ENCODE measurements at regions not wholly inside any gene's neighbourhood (a gene's known extent, or its start where the extent isn't known, plus 50 kb on each side); places are given as distances from the start of the nearest gene placed in this dataset.
"Not testable (repeated sequence)": the region's sequence is repeated elsewhere in the genome, so short reads cannot be mapped to it uniquely, and the experiment has no call there.

DNA sequence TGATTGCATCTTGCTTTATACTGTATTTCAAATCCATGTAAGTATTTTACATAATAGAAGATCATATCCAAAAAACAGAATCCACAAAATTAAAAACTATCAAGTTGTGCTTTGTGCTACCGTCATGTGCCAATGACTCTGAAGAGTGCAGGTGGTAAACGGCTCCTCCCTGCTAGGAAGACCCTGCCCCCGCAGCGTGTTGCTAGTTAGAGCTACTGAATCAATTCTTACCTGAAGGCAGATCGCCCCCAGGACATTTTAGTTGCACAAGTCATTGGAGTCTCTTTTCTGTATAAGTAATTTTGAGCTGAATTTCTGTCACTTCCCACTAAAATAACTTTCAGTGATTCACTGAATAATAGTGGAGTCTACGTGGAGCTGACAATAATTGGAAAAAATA, 599.5 kb upstream of the ZFP42 start:
- intact Hi-C loops (cut with micrococcal nuclease), result no loop called here

DNA sequence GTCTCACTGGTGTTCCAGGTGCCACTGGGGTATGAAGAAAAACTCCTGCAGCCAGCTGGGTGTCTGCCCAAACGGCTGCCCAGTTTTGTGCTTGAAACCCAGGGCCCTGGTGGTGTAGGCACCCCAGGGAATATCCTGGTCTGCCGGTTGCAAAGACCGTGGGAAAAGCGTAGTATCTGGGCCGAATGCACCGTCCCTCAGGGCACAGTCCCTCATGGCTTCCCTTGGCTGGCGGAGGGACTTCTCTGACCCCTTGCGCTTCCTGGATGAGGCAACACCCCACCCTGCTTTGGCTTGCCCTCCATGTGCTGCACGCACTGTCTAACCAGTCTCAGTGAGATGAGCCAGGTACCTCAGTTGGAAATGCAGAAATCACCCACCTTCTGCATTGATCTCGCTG, 587.1 kb upstream of the ZFP42 start:
- intact Hi-C loops (cut with micrococcal nuclease), result not testable (repeated sequence)

DNA sequence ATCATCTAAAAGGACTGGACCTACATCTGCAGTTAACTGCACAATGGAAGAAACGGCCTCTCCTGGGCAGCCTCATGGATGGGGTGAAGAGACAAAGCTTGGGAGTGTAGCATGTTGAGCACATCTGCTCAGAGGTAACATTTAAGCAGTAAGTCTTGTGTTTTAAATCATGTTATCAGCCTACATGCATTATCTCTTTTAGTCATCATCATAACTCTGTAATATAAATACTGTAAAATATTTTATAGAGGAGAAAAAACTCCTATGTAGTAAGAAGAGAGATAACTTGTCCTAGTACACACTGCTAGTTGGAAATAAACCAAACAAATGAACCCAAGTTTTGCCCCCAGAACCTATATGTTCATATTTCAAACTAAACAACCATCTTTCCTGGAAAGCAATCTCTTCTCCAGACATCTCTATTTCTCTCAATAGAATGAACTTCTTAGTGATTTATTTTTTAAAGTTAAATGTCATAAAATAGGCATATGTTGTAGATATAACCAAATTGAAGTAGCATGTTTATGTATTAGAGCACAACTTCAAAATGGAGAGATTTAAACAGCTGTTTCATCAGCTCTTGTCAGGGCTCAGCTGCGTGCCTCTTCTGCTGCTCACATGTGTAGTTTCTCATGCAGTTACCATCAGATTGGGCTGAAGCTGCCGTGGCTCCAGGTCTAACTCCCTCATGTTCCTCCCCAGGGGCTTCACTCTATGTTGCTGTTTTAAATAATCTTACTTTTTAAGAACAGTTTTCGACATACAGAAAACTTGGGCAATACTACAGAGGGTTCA, 581.8 kb upstream of the ZFP42 start:
- intact Hi-C loops (cut with micrococcal nuclease), result no loop called here

DNA sequence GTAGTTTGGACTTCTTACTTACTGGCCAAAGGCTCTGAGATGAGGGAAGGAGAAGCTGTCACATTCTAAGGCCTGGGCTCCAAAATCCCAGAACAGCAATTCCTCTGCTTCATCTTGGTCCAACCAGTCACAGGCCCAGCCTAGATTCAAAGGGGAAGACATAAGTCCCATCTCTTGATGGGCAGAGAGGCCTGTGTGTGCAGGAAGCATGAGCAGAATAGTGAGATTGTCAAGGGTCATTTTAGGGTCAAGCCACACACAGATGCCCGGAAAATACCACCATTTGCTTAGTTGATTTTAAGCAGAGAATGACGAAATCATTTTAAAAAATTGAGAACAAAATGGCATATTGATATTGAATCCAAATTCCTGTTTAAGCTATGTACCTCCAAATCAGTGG, 580.9 kb upstream of the ZFP42 start:
- intact Hi-C loops (cut with micrococcal nuclease), result no loop called here

DNA sequence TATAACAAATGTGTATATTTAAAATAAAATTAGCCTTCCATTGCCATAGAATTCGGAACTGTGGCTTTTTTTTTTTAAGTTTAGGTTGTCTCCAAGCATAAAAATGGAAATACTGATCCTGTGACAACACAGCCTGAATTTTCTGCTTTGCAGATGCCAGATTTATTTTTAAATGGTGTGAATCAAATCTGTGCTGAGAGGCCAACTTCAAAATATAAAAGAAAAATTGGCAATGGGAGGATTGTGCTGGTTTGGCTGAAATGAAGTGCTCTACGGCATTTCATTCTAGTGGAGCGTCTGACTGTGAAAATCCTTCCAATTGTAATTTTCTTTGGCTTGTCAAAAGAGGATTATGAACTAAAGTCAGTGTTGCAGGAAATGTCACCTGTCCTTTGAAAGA, 580.3 kb upstream of the ZFP42 start:
- intact Hi-C loops (cut with micrococcal nuclease), result no loop called here

DNA sequence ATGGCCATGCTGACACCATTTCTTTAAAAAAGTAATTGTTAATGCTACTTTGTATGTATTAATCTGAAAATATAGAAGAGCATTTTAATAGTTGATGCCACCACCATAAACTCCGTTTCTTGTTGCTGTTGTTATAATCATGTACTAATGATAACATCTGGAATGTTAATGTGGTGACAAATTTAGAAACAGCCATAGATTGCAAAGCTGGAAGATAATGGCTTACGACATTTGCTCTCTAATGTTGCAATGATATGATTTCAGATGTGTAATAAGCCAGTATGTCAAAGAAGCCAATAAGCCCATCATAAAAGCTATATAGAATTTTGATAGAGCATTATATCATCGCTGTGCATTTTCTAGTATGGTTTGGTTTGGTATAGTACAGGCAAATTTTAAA, 579.4 kb upstream of the ZFP42 start:
- intact Hi-C loops (cut with micrococcal nuclease), result no loop called here

DNA sequence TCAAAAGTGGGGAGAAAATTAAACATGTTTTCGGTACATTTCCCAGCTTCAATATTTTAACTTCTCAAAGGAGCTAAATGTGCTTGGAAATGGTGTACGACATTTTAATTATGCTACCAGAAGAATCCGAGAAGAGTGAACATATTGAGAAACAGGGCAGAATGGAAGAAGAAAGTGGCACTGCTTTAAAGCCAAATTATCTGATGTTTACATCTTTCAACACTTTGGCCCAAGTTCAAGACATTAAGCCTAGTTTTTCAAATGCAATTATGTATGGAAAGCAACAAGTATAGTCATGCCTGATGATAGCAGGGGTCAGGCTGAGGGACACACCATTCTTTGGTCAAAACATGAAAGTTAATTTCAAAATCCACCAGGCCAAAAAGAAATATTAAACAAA, 577.9 kb upstream of the ZFP42 start:
- intact Hi-C loops (cut with micrococcal nuclease), result no loop called here

DNA sequence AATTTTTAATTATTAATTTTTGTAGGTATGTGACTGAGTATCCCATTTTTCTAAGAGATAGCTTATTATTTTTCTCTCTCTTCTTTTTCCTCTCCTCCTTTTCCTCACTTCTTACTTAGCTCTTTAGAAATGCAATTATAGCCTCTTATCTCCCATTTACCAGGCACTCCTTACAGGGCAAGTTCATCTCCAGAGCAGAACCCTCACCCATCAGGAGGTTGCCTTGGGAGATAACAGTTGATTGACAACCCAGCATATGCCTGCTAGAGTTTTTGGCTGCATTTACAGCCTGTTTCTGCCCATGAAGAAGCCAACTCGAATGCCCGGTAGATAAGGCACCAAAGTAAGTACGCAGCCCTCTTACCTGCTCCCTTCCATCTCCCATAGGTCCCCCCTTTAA, 572.9 kb upstream of the ZFP42 start:
- intact Hi-C loops (cut with micrococcal nuclease), result no loop called here

DNA sequence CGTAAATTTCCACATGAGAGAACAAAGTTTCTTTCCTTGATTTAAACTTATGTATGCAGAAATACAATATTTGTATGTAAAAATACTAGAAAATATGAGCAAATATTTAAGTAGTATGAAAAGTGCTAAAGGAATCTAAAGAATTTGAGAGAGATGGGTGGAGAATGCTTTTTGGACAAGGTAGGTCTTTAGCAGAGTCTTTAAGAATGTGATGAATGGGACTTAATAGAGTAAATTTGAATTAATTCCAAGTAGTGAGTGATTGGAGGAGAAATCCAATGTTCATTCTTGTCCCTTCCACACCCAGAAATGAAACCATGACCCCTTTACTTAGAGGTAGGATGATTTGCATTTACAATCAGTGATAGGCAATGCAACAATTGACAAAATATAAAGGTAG, 570.9 kb upstream of the ZFP42 start:
- intact Hi-C loops (cut with micrococcal nuclease), result no loop called here

DNA sequence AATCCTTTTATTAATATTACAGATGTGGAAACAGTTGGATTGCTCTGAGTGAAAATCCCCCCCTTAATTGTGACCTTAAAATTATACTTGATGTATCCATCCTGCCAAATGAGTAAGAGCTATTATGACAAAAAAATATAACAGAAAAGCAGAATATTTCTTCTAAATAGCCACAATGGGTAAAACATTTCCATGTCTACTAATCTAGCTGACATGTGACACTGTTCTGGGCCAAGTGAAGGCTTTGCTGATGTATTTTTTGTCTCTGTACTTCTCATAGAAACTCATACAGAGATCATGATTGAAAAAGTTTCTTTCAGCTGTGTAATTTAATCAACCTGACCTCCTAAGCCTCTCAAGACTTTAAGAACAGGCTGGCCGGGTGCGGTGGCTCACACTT, 569.1 kb upstream of the ZFP42 start:
- intact Hi-C loops (cut with micrococcal nuclease), result no loop called here

DNA sequence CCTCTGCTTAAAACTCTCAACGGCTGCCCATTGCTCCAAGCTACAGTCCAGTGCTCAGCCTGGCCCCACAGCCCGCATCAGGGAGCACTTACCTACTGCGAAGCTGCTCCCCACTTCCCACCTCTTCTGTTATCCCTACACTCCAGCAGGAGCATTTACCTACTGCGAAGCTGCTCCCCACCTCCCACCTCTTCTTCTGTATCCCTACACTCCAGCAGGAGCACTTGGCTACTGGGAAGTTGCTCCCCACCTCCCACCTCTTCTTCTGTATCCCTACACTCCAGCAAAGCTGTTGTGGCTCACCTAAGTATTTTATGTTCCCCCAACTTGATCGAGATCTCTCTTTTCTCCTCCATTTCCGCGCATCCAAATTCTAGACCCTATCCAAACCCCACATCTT, 563.3 kb upstream of the ZFP42 start:
- intact Hi-C loops (cut with micrococcal nuclease), result no loop called here

DNA sequence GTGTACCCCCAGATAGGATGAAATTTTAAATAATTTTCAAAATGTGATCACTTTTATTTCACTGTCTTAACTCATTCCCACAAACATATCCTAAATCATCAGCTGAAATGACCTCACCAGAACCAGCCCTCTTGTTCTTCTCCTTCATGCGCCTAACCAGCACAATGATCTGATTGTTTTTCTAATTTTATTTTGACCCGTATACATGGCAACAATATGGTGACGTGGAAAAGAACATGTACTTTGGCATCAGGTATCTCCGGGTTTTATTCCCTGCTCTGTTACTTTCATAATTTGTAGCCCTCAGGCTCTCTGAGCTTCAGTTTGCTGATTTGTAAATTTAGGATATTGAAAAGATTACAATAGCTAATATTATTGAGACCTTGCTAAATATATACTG, 562.4 kb upstream of the ZFP42 start:
- intact Hi-C loops (cut with micrococcal nuclease), result no loop called here

DNA sequence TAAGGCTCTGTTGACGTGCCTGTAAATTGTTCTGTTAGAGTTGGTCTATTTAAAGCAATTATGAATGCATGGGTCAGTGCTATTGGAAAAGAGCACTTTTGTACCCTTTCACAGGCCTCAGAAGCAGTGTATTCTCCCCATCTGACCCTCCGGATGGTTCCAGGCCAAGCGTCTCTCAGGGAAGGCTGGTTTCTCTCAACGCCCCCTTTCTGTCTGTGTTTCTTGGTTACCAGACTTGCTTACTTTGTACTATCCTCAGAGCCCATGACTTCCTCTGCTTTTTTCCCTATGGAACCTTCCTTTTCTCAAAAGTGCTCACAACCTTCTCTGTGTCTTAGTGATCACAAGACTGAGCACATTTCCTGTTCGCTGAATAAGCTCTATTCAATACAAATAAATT, 559.3 kb upstream of the ZFP42 start:
- intact Hi-C loops (cut with micrococcal nuclease), result no loop called here

DNA sequence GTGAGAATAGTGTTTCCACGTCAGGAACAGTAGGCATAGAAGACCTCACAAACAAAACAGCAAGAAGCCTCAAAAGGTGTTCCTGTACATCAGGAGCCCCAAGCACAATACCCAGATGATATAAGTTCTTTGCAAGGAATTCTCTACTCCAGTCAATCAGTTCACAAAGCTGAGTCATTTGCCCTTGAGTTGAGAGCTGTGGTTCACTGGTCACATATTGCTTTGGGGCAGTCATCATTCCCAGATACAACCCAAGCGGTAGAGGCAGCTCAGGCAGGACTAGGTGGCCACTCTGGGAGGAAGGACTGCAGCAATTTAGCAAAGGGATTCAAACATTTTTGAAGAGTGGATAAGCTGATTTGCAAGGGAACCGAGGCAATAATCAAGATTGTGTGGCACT, 551.5 kb upstream of the ZFP42 start:
- intact Hi-C loops (cut with micrococcal nuclease), result no loop called here

DNA sequence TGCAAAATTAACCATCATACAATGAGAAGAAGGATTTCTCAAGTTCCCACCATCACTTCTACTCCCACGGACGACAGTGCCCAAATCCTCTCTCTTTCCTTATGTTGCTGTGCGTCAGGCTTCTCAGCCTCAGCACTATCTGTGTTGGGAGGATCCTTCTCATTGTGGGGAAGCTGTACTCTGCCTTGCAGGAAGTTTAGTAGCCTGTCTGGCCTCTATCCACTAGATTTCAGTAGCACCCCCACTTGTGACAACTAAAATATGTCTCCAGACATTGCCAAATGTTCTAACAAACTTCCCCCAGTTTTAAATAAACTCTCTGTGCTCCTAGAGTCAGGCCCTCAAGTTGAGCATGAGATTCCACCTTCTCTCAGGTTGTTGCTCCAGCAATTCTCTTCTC, 545.9 kb upstream of the ZFP42 start:
- intact Hi-C loops (cut with micrococcal nuclease), result no loop called here

DNA sequence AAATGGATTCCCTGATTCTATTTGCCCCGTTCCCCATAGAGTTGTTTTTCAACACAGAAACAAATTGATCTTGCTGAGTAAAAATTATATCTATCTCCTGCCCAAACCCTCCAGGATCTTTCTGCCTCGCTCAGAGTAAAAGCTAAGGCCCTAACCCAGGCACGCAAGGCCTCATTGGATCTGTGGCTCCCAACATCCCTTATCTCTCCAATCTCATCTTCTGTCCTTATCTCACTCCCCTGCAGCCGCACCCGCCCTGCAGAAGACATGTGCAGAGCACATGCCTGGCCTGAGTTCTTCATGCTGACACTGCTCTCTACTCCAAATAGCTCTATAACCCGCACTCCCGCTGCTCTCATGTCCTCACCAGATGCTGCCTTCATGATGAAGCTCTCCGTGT, 543.8 kb upstream of the ZFP42 start:
- intact Hi-C loops (cut with micrococcal nuclease), result no loop called here

DNA sequence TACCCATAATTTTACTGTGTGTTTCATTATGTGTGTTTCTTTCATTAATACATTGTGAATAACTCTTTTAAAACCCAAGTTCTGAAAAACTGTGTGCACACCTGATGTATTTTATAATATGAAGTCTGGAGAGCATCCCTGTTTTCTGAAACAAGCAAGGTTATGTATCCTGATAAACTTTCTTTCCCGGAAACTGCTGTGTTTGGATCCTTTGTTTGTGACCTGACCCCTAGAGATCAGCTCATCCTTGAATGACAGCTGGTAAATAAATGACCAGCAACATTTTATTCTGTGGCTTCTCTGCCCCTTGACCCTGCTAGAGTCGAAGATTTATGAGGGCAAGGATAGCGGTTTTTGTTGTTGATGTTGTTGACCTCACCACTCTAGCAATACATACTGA, 535.6 kb upstream of the ZFP42 start:
- intact Hi-C loops (cut with micrococcal nuclease), result no loop called here

DNA sequence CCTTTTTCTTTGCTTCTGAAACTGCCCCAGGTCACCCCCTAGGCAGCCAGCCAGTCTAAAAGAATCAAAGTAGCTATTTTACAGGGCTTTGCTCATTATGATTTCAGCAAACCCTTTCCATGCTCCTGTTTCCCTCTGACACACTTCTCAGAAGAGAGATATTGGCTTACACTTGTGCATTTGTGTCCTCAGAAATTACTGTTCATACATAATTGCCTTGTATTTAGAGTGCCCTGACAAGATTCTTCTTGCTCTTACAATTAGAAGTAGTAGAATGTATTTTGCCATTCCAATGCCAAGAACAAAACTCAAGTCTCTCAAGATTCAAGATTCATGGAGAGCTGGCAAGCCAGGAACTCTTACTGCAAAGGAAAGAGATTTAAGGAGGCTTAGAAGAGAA, 531.0 kb upstream of the ZFP42 start:
- intact Hi-C loops (cut with micrococcal nuclease), result no loop called here

DNA sequence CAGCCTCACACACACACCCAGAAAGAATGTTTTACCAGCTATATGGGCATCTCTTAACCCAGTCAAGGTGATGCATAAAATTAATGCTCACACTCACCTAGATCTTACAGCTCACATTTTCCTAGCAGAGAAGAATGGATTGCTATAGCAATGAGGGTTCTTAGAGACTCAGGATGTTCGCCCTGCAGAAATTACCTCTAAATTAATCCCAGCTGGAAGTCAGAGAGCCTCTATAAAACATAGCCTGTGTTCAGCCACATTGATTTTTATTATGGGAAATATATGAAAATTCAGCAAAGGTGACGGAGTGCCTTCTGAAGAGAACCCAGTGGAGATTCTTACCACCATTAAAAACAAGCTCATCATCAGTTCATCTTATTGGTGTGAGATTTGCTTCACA, 528.3 kb upstream of the ZFP42 start:
- intact Hi-C loops (cut with micrococcal nuclease), result no loop called here

DNA sequence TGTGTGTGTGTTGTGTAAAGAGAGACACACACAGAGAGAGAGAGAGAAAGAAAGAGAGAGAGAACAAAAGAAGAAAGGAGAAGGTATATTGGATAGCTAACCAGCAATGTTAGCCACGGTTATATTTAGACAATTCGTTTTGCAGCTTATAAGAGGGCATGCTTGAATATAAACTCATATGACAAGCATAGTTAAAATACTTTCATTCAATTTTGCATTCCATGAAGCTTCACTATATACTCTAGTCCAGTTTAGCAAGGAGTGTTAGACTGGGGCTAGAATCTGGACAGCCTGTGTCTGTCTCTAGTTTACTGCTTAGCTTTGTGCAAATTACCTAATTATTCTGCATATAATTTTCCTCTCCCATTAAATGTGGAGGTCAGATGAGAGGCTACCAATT, 525.9 kb upstream of the ZFP42 start:
- intact Hi-C loops (cut with micrococcal nuclease), result no loop called here

DNA sequence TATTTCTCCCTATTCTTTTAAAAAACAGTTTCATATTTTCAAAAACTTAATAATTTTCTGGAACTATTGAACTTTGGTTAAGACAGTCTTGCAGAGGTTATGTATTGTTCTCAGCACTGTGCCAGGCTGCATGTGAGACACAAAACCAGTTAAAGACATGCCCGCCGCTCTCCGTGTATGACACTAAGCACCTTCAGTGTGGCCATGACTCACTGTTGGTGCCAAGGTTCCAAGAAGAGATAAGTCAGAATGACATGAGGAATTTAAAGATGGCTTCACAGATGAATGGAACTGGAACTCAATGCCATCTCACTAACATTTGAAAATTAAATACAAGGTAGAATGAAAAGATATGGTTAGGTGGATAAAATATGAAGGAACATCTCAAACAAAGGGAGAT, 525.5 kb upstream of the ZFP42 start:
- intact Hi-C loops (cut with micrococcal nuclease), result no loop called here

DNA sequence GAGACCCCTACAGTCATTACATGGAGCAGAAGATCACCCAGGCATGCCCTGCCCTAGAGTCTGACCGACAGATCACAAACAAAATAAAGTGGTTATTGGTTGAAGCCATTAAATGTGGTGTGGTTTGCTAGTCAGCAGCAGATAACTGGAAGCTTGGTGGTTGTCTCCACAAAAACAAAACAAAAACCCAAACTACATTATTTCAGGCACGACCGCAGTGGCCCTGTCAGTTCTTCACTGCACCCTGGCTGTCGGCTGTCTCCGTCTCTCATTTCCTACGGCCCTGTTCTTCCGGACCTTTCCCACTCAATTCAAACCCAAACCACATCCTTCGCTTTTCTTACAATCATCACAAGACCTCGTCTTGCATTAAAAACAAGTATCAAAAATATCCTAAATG, 521.3 kb upstream of the ZFP42 start:
- intact Hi-C loops (cut with micrococcal nuclease), result no loop called here

DNA sequence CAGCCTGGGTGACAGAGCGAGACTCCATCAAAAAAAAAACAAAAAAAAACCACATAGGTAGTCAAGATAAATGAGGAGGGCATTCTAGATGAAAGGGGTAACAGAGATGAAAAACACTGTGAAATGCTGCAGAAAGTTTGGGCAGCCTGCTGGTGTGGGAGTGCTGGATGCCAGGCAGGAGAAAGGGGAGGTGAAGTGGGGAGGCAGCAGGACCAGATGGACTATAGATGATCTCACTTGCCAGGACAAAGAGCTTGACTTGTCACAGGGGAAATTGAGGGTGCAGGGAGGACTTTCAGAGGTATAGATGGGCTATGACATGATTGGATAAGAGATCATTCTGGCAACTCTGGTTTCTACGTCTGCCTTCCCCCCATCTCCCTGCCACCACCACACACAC, 519.7 kb upstream of the ZFP42 start:
- intact Hi-C loops (cut with micrococcal nuclease), result no loop called here

DNA sequence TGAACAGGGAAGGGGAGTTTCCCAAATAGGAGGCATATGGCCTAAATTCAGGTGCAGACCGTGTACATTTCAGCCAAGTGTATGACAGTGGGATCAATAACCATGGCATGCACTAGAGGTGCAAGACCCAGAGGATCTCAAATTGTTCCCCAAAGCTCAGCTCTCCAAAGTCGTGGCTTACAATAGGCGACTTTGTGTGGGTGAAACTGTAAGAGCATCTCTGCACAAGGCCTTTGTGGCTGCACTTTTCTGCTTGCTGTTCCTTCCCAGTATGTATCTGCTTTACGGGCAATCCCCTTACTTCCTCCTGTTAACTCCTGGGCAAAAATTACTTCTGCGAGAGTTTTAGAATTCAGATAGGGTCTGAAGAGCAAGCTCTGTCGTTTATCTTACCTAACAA, 518.3 kb upstream of the ZFP42 start:
- intact Hi-C loops (cut with micrococcal nuclease), result no loop called here

Measured in T-helper 2 cell treated with Interferon-gamma antibody and Interleukin-4, amounts not matched to agents 100 ng/mL and 5 ng/mL, for 36 hours (primary cell).